ENCODE measurements at regions not wholly inside any gene's neighbourhood (a gene's known extent, or its start where the extent isn't known, plus 50 kb on each side); places are given as distances from the start of the nearest gene placed in this dataset.
"Not testable (repeated sequence)": the region's sequence is repeated elsewhere in the genome, so short reads cannot be mapped to it uniquely, and the experiment has no call there.

- not testable (repeated sequence) for DNase-seq
Measured at GRCh38 chr15:98089352-98089751, 128.8 kb downstream of the ARRDC4 start.

DNA sequence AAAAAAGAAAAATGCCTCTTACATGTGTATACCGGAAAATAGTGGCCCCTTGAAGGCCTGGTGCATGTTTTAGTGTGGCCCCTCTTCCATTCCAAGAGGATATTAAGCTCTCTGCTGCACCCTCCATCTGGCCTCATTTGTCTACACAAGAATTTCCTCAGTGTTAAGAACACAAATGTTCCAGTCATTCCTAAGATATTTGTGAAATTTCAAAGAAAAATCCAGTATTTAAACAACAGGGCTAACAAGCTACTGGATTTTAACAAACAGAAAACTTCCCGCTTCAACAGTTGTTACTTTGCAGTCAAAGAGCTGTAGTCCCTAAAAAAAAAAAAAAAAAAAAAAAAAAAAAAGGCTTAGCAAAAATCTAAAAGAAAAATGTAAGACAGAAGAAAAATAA lies 137.5 kb downstream of the ARRDC4 start:
- not testable (repeated sequence) for DNase-seq

DNA sequence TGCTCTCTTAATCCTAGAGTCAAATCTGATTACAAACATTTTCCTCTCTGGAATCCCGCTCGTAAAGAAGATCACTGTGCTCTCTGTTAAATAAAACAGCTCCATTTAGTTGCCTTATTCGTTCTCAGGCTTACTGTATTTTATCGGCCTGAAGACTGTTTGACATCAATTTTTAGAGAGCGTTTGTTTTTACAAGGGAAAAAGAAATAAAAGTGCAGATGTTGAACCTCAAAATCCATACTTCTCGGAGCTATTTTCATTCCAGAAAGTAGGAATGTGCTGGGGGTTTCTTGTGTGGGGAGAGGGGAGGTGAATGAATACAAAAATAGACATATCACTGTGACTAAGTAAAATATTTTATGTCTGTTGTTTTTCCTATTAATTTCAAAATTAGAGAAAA lies 140.1 kb downstream of the ARRDC4 start:
- DNase-seq = not testable (repeated sequence)

- DNase-seq = no peak
Measured at GRCh38 chr15:98103570-98103969, 143.1 kb downstream of the ARRDC4 start.

GRCh38 chr15:98104386-98105151 lies 144.1 kb downstream of the ARRDC4 start:
- DNase-seq = not testable (repeated sequence)

GRCh38 chr15:98106615-98107194 lies 146.2 kb downstream of the ARRDC4 start:
- DNase-seq = not testable (repeated sequence)

DNA sequence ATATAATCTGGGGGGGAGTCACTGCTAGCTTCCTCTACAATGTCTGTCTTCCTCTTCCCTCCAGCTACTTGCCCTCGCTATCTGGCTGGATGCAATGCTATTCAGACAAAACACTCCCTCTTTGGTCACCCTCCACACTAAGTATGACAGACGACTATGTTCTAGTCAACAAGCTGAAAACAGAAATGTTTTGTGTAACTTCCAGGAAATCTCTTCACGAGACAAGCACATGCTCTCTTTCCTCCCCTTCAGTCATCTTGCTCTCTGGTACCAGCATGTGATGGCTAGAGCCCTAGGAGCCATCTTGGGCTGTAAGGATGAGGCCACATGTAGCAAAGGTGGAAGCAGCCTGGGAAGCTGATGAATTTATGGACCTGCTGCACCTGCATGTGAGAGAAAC lies 151.3 kb downstream of the ARRDC4 start:
- DNase-seq = no peak

DNA sequence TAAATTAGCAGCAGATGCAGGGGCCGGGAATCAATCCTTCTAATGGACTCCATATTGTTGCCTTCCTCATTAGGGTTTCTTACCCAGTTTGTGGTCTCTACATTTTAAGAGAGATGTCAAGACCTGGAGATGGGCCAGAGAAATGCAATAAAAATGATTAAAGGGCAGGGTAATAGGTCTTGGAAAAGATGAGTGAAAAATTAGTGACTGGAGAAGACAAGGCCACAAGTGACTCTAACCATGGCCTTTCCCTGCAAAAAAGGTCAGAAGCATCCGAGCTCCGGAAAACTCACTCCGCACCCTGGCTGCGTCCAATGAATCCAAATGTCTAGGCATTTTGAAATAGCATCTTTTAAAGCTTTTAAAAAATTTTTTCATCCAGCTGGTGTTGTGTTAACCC lies 152.8 kb downstream of the ARRDC4 start:
- DNase-seq = no peak

- no peak for DNase-seq
Measured at GRCh38 chr15:98120561-98120960, 160.1 kb downstream of the ARRDC4 start.

DNA sequence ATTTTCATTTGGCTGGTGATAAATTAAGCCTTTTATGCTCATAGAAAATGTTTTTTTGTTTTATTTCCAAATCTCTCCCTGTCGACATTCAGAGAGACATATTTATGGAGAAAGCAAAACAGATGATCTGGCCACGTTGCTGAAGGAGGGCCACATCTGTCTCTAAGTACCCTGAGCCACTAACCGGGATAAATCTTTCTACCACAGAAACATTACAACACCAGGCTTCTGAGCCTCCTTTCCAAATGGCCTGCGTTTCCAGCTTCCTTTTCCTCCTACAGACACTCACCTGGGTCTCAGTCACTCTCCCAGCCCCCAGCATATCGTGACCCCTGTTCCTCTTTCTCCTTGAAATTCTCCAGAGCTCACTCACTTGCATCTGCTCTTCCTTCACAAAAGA lies 161.0 kb downstream of the ARRDC4 start:
- DNase-seq = no peak

GRCh38 chr15:98121957-98122356 lies 161.5 kb downstream of the ARRDC4 start:
- no peak for DNase-seq

DNA sequence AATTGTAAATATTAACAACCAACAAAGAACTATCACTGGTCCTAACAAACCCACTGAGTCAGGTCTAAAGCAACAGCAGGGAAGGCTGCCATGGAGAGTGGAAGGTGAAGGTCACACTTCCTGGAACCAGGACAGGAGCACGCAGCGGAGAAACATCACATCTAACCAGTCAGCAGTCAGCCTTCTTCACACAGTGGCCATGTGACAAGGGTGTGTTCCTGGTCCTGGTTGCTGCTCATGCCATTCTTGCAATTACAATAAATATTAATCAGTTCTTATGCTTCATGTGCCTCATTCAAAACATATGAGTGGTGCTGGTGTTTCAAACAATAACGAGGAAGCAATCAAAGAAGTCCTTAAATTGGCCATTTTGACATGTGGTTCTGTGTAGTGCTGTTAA lies 162.8 kb downstream of the ARRDC4 start:
- DNase-seq = no peak

GRCh38 chr15:98123834-98124233 lies 163.3 kb downstream of the ARRDC4 start:
- DNase-seq = no peak

- no peak for DNase-seq
Measured at GRCh38 chr15:98124581-98124980, 164.1 kb downstream of the ARRDC4 start.

DNA sequence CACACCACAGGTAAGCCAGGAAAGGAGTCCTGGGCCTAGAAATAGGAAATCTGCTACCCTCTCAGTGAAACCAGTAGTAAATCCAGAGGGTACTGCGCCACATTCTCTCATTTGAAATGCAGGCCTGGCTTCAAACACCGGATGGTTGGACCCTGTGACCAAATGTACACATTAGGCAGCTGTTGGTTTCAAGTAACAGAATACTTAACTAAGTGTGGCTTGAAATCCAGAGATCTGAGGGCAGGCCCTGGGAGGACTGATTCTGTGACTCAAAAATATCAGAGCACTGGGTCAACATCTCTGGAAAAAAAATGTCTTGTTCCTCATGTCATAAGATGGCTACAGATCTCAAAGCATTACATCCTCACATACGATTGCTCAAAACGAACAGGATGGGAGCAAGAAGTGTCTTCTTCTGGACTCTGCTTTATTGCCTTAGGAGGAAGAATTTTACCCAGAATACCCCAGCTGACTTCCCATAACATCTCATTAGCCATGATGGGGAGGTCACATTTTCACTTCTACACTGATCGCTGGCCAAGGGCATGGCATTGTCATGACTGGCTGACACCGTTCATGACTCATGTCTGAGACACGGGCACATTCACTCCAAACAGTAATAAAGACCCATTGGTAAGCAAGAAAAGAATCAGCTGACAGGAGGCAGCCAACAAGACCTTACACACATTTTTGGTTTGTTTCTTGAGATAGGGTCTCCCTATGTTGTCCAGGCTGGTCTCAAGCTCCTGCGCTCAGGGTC lies 166.0 kb downstream of the ARRDC4 start:
- no peak for DNase-seq

DNA sequence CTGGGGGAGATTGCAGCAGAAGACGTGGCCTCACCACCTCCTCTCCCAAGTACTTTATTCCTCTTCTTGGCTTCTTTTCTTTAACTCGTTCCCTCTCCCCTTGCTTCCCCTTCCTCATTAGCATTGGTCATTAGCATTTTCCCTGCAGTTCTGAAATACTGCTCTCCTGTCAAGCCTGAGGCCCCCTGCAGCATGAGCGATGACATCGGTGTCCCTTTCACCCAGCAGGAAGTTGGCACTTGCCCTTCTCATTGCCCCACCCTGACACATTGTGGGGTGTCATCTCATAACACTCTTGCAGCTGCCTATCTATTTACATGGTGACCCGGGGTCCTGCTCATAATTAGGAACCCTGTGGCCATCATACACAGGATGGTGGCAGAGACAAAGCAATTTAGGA lies 167.1 kb downstream of the ARRDC4 start:
- DNase-seq = no peak

DNA sequence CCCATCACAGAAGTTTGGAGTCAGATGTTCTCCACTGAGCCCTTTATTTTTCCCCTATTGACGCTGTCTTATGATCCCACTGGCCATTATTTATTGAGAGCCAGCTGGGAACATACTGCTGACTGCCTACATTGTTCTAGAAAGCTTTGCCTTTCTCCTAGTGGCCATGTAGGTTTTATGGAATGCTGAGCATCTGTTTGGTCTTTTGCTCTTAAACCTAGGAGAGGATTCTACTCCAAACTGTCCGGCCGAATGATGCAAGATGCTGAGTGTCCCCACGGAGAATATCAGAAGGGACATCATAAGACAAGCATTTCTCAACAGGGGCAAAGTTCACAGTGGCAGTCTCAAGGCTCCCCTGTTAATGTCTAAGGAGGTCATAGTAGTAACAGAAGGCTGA lies 171.4 kb downstream of the ARRDC4 start:
- no peak for DNase-seq

DNA sequence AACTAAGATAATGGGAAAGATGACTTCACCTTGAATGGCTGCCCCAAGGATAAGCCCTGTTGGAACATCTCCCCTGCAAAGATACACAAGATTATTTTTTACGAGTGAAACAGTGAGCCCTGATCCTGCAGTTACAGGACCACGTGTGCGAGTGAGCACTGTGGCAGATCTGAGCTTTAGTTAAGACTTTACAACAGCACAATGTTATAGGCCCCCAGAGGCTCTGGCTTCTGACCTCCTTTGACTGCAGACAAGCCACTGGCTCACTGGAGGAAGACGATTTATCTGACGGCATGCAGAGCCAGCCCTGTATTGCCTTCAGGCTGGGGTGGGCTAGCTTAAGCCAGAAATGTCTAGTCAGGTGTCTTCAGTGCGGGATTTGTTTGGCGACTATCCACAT lies 174.4 kb downstream of the ARRDC4 start:
- DNase-seq = no peak

DNA sequence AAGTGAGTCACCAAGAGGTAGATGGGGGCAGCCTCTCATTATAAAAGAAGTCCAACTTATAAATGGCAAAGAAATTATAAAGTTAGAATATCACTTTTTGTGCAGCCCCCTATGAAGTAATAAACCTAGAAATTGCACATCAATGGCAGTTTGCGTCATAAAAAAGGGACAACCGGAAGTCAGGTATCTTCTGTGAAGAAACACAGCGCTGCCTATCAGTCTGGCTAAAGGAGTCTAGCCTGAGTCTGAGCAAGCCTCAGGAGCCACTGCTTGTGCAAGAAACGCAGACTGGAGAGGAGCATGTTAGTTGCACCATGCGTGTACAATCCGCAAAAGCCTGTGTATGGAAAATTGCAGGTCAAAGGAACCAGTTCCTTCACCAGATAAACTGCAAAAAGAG lies 178.4 kb downstream of the ARRDC4 start:
- no peak for DNase-seq

DNA sequence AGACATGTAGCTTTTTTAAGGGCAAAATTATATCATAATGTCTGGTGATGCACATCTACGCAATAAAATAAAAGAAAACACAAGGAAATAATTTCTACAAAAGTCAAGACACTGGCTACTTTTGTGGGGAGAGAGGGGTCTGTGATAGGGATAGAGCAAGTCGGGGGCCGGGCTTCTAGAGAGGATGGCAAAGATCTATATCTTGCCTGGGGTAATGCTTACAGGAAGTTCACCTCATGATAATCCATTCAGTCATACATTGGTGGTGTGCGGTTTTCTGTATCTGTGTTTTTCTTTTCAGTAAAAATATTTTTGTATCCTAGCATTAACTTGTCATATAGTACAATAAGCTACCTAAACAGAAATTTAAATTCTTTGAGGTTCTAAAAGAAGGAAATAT lies 178.8 kb downstream of the ARRDC4 start:
- no peak for DNase-seq

DNA sequence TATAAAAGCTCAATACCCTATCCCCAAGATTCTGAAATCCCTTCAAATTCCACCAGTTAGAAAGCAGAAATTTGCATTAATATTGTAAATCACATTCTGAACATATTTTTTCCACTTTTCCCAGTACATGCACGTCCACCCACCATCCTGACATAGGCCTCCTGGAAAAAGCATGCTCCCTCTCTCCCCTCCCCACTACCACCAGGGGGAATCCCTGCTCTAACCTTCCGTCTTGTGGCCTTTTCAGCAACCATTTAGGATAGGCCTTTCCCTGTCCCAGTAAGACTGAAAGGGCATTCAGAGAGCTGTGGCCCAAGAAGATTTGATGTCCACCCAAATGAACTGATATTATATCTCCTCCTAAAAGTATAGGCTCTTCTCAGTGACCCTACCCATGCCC lies 182.1 kb downstream of the ARRDC4 start:
- DNase-seq = no peak

DNA sequence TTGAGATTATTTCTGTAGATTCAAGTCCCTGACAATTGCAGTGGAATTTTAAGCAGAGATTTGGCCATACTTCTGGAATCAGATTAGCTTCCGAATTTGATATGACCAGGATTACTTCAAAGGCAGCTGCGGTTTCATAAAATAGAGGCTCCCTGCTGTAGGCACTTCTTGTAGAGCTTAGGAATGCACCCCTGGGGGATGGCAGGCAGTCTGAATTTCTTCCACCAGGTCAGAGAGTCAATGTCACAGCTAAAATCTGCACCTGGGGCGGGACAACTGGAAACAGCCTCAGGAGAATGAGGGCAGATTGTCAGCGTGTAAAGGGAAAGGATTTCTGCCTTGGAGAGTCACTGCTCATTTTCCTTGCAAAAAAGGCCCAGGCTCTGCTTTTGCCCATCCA lies 182.6 kb downstream of the ARRDC4 start:
- DNase-seq = no peak

DNA sequence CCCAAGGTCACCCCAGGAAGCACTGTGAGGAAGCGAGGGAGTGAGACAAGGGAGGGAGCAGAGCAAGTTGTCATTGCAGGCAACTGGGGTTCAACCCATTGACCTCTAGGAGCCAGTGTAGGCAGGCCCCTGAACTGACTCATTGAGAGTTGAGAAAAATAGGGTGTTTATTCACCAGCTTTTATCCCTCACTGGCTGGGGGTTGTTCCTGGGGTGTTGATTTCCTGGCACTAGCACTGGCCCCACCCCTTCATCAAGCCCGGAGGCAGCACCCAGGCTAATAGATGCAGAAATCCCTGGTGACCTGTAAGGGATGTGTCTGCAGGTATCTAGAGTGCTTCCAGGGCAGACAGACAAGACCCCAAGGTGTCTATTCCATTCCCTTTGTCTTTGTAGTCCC lies 183.9 kb downstream of the ARRDC4 start:
- no peak for DNase-seq
